DMS53 (cell line): ENCODE measurements at regions not wholly inside any gene's neighbourhood (a gene's known extent, or its start where the extent isn't known, plus 50 kb on each side); places are given as distances from the start of the nearest gene placed in this dataset.

Experiments
- DNase-seq: peaks from one replicate; lab custom pipeline; 2025; lab: John Stamatoyannopoulos, UW

DNA sequence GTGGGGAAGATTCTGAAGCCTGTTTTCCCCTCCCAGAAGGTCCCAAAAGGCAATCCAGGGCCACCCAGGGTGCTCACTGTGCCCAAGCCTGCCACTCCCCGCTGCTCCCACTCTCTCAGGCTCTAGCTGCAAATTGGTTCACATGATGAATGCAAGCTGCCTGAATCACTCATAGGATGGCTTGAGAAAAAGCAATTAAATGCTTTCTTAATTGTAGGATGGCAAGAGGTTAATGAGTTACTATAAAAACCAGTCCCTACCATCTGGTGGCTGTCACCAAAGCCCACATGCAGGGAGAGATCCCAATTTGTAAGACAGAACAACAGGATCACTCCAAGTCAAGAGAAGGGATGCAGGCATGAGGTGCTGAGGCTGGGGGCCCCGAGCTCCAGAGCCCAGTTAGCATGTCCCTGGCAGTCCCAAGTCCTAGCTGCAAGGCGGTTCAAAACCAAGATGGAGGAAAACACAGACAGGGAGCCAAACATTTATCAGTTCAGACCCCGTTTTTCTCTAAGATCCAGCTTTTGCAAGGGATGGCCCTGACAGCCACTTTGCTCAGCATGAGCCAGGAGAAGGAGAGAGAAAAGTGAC, 207.1 kb downstream of the UACA start:
- DNase-seq = no peak

DNA sequence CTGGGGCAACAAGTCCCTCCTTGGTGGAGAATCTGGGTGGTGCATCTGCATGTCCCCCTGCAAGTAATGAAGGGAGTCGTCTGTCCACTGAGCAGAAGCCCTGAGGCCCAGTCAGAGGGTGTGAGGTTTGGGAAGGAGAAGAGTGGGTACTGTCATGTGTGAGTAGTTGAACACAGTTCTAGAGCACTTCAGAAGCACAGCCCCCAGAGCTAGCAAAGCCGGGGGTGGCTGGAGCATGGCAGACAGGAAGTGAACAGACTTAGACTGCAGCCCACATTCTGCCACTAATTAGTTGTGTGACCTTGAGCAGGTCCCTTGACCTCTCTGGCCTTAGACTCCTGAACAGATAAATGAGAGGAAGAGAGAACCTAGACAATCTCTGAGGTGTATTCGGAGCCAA, 207.6 kb downstream of the UACA start:
- DNase-seq = no peak

DNA sequence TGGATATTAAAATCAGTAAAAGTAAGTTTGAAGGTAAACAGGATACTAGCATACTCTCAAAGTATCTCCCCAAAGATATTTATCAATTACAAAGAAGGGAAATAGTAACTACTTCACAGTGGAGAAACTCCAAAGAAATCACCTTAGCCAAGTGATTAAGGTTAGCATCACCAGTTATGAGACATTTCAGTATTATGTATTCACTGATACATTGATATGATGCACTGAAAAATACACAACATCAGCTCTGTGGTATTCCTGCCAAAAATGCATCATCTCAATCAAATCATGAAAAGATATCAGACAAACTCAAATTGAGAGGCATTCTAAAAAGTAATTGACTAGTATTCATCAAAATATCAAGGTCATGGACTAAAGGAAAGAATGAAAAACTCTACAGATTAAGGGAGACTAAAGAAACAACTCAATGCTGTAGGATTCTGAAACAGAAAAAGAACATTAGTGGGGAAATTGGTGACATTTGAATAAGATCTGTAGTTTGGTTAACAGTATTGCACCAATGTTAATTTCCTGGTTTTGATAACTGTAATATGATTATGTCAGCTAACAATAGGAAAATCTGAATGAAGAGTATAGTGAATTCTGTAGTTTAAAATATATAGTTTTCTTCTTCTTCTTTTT, 215.4 kb downstream of the UACA start:
- DNase-seq = no peak

DNA sequence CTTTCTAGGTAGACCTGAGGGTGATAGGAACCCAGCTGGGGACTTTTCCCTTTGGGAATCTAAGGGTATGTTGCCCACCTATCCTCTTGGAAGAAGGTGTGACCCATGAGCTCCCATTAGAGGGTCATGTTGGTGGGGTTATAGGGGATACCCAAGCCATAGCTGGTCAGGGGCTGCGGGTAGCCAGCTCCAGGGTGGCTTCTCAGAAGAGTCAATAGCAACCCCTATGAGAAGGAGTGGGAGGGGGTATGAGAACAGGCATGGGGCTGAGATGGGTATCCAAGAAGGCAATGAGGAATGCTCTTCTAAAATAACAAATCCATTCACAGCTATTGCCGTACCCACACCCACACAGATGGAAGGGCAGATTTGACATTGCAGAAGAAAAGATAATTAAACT, 217.8 kb downstream of the UACA start:
- DNase-seq = no peak

DNA sequence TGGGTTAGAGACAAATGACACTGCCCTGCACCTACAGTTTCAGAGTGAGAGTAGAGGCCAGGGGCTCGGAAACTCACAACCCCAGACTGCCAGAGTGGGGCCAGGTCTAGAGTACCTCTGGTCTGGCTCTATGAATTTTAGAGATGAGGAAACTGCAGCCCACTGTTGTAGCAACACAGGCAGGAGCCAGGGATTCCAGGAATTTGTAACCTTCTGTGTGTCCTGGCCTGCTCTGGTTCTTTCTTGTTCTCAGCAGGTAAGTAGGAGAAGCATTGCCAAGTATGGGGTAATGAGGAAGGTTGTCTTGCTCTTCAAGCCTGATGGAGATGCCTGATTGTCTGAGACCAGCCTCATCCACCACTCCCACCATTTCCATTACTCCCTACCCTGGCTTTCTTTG, 221.8 kb downstream of the UACA start:
- no peak for DNase-seq

DNA sequence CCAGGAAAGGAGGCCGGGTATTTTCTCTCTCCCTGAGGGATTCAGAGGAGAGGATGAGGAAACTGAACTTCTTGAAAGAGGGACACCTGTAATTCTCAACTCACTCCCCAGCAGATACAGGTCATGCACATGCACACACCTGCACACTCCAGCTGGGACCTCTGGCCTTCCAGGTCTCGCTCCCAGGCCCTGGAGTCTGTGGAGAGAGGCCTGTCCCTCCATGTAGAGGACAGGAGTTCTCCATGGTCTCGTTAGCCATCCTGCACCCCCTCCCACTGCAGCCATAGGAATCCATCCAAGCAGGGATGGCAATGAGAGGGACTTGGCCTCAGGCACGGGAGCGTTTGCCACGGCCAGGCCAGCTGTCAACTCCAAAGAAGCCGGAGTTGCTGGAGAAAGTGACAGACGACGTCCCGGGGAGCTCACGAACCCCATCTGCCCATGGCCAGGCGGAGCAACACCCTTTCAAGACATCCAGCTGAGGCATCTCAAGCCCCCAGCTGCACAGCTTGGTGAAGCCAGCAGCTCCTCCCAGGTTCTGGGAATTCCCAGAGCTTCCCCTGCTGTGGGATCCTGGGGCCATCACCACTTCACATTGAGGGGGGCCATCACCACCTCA, 223.3 kb downstream of the UACA start:
- DNase-seq = no peak

DNA sequence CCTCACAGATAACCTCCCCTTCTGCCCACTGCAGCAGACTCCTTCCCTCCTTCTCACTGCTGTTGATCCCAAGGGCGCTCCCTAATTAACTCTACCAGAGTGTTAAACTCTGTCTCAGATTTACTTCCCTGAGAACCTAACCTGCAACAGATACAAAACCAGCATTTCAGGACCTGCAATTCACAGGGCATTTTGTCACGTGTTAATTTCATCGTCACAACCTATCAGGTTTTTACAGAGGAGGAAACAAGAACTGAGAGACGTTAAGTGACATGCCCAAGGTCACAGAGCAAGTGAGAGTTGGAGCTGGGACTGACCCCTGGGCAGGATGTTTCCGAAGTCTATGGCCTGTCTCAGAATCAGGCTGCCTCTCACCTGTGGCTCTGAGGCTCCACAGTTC, 223.9 kb downstream of the UACA start:
- DNase-seq = no peak

DNA sequence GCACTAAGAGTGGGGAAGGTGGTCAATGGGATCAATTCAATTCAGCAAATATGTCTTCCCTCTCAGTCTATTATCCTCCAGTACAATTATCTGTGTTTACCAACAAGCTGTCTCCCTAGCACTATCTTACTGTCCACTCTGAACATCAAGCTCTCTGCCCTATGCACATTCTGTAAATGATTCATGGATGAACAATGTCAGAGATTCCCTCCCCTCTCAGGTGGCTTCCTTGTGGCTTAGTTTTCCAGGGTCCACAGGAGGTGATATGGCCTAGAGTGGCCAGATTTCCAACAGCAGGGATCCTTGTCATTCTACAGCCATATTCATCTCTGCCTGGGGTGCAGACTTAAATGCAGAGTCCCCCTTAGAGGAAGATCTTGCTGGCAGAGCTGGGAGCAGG, 225.1 kb downstream of the UACA start:
- DNase-seq = peak; percentile 32

DNA sequence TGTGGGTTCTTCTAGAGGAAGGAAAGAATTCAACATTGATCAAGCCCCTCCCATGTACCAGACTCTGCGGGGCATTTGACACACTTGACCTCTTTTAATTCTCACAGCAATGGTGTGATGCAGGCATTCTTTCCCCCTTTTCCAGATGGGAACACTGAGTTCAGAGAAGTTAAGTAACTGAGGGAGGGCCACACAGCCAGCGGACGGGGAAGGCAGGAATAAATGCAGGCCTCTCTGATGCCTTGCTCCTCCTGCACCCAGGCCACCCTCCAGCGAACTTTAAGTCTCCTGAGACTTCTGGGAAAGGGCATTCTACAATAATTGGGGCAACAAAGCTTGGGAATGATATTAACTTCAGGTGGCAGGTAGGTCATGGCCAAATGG, 227.4 kb downstream of the UACA start:
- DNase-seq = no peak

DNA sequence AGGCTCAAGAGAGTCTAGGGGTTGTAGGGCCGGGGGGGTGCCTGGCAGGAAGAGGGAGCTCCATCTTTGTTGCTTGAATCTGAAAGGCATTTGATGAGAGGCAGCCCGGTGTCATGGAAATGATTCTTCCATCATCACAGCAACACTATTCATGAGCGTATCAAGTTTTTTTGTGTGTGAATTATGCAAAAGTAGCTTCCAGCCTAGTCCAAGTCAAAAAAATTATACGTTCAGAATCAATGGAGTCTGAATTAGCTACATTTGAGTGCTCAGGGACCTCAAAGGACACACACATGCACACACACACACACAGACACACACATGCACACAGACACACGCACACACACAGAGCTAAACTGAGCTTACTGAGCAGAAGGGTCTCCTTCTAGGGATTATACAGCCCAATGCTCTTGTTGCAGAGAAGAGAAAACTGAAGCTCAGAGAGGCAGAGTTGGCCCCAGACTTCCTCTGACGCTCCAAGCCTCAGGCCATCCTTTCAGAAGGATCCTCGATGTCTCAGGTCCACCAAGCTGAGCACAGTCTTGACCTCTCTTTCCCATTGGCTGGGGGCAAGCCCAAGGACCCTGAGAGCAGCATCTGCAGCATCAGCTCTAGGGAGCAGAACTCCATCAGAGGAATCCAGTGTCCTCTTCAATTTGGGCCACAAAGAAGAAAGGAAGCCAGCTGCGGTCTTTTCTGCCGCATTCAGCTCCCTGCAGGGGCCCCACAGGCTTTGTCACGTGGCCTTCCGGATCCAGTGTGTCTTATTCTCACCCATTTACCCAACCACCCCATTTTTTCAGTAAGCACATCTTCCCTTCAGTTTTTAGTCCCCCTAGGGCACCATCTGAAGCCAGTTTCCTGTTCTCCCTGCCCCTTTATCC, 228.0 kb downstream of the UACA start:
- no peak for DNase-seq

DNA sequence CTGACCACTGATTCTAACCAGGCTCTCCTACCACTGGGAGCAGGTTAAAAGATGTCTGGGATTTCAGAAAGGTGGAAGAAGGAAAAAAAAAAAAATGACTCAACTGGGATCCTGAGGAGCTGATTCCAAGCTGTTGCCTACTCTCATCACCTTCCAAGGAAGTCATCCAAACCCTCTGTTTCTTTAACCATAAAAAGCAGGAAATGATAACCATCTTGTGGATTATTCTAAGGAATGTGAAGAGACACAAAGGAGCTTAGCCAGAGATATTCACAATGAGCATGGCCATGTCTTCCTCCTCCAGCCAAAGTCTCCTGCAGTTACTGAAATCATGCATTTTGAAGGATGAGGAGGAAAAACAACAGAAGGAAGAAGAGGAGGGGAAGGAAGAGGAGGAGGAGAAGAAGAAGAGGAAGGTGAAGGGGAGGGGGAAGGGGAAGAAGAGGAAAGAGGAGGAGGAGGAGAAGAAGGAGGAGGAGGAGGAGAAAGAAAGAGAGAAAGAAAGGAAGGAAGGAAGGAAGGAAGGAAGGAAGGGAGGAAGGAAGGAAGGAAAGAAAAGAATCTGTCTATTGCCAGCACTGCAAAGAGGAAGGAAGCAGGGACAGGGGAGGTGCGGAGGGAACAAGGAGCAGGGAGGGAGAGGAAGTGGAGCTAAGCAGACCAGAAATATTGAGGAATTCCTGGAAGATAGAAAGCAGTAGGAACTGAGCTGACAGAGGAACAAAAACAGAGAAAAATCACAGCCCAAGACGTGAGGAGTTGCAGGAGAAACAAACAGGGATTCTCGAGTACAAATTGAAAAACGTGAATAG, 229.2 kb downstream of the UACA start:
- DNase-seq = no peak

DNA sequence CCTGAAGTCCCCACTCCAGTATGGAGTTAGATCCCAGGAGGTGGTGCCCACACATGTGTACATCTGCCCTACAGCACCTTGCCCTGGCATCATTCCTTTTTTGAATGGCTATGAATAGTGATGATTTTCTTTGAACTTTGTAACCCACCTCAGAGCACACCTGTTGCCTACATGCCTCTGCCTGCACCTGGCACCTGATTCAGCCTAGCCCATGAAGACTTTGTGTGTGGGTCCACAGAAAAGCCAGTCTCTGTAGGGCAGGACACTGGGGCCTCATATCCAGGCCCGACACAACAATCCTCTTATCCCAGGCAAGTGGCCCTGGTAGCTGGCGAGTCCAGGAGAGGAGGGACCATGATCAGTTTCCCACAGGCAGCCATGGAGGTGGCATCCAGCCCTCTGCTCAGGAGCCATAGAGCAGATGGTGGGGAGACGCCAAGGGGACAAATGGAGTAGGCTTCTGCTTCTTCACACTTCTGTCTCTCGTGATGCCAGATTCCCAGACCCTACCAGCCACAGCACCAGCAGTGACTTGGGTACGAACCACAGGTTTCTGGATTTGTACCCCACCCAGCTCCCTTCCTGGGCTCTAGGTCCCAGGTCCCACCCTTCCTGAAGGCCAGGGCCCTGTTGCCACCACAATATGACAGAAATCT, 230.7 kb downstream of the UACA start:
- DNase-seq = no peak

DNA sequence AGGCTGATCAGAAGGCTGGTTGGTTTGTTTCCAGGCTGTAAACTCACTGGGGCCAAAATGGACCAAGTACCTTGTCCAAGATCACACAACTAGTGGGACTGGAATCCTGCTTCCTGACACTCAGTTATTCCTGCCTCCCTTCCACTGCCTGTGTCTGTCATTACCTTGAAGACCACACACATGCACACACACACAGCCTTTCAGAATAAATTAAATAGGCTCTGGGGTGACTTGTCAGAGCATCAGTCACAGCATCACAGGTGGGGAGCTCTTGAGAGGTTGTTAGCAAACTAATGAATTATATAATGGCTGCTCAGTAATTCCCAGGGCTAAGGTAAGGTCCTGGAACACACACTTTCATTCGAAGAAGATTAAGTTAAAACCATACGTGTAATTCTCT, 231.8 kb downstream of the UACA start:
- no peak for DNase-seq

DNA sequence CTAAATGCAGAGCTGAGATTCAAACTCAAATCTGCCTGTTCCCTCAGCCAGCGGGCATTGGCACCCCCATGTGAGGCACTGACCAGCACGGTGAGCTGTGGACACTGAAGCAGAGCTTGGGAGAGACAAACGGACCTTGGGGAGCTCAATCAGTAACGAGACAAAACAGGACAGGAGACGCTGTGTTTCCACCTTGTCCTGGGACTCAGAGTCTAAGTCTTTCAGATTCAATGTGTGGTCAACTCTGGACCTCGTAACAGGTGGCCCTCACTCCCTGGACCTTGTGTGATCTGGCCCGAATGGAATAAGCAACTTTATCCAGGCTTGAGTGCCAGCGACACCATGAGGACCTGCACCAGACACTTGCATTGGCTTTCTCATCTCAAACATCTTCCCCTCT, 232.5 kb downstream of the UACA start:
- no peak for DNase-seq

DNA sequence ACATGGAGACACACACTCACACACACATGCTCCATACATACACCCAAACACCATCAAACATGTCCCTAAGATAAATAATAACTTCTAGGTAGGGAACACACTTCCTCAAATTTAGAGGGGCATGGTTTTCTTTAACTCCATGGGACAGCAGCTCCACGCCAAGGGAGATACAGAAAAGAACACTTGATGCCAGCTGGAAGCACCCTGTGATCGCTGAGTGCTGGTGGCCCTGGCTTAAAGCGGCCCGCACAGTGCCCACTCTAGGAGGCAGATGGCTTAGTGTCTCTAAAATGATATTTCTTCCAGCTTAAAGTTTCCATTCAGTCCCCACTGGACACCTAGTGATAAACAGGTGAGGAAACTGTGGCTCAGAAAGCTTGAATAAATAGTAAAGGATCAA, 232.9 kb downstream of the UACA start:
- DNase-seq = no peak

DNA sequence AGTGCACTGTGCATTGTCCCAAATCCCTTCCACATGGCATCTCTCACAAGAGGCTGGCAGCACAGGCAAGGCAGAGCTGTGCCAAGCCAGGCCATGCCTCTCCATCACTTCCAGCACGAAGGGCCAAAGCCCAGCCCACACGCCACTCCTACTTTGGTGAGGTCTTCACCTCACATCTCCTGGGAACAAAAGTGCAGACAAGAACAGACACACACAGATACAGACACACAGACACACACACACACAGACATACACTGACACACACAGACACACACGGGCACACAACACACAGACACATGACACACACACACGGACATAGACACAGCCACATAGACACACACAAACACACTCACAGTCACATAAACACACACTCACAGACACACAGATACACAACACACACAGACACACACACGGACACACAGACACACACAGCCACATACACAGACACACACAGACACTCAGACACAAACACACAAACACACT, 233.3 kb downstream of the UACA start:
- DNase-seq = no peak

DNA sequence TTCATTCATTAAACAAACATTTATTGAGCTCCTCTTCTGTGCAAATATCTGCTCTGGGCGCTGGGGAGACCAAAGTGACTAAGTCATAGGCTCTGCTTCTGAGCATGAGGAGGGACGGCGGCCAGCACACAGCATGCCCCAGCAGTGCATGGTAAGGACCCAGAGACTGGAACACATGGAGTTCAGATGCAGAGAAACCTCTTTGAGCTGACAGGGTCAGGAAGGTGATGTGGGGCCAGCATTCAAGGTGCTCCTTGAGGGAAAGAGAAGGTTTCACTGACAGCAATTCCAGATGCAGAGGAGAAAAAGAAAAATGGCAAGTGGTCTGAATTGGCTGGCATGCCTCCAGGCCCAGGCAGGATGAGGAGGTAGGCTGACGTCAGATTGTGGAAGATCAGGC, 234.5 kb downstream of the UACA start:
- DNase-seq = peak; percentile 79

DNA sequence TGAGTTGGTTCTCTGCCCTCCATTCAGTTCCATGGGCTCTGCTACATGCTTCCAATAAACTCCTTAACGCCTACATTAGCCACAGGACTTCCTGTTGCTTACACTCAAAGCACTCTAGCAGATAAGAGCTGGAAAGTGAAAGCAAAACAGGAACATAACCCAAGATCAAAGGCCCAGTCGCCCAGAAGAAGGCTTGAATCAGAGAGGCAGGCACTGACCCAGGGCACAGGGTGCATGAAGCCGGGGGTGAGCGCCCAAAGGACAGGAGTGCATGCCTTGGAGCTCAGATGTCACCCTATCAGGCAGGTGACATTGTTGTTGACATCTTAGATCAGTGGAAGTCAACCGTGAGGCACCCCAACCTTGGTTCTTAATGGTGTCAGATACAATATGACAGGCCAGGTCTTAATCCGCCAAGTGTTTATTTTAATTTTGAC, 235.1 kb downstream of the UACA start:
- DNase-seq = peak; percentile 94

DNA sequence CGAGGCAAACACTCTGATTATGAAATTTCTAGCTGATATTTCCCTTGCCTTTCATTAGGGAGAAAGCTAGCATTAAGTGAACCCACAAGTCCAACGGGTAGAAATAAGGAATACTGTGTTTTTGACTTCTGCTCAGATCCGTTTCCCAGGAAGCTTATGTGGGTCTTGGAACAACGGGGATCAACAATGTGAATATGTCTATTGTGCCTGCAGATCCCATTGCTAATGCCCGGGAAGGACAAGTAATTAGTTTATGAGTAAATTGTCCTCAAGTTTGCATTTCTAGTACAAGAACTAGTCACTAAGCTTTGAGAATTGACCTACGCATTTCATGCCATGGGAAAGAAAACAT, 236.4 kb downstream of the UACA start:
- no peak for DNase-seq

DNA sequence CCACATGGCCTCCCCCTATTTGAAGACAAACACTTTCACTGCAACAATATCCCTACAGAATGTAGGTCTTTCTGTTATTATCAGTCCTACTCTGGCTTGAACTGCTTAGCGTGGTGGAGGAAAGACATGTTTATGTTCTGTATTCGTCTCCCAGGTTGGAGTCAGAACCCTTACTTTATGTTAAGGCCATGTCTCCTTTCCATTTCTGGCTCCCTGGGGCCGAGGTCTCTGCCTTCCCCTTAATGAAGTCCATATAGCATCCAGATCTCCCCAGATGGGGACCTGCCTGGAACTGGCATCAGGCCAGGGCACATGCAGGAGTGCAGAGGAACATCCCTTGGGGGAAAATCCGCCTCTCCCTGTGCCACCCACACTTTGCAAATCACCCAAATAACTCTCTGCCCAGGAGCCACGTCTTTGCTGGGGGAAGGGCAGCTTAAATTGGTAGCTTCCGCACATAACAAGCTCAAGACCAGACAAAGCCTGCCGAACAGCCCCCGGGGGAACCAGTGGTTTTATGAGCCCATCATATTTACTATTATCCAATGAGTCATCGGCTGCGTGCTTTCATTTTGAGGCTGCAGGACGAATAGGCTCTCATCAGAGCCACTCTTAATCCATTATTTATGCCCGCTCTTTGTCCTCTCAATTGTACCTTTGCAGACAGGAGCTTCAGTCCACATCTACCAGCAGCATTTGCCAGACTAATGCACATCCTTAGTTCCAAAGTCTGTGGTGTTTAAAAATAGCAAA, 237.0 kb downstream of the UACA start:
- peak; percentile 92 for DNase-seq

DNA sequence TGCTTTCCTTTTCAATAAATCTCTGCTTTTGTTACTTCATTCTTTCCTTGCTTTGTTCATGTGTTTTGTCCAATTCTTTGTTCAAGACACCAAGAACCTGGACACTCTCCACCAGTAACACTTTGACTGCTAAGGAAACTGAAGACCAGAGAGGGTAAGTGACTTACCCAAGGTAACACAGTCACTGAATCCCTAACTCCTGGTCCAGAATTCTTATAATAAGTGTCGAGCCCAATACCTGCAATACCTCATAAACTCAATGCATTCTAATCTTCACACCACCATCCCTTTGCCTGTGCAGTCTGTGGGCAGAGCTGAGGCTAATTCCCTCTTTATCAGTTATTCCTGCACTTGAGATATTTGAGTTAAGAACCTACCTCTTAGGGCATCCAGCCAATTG, 237.8 kb downstream of the UACA start:
- no peak for DNase-seq
